ENCODE measurements at regions not wholly inside any gene's neighbourhood (a gene's known extent, or its start where the extent isn't known, plus 50 kb on each side); places are given as distances from the start of the nearest gene placed in this dataset.
A peak's percentile ranks its signal among the peaks of the same experiment; 100 is the strongest.
"Not testable (repeated sequence)": the region's sequence is repeated elsewhere in the genome, so short reads cannot be mapped to it uniquely, and the experiment has no call there.

GRCh38 chr3:32042867-32043266 lies 61.3 kb downstream of the ZNF860 start:
- H3K27me3 ChIP-seq (ENCODE audit: low read depth); H3K4me3 ChIP-seq; in situ Hi-C loops (cut with MboI; ENCODE audit: low sequenced_read_pairs); DNase-seq (ENCODE audit: low spot score in 2 of 2); H3K36me3 ChIP-seq (replicated peaks); H3K9me3 ChIP-seq; H3K4me1 ChIP-seq: not testable (repeated sequence)

DNA sequence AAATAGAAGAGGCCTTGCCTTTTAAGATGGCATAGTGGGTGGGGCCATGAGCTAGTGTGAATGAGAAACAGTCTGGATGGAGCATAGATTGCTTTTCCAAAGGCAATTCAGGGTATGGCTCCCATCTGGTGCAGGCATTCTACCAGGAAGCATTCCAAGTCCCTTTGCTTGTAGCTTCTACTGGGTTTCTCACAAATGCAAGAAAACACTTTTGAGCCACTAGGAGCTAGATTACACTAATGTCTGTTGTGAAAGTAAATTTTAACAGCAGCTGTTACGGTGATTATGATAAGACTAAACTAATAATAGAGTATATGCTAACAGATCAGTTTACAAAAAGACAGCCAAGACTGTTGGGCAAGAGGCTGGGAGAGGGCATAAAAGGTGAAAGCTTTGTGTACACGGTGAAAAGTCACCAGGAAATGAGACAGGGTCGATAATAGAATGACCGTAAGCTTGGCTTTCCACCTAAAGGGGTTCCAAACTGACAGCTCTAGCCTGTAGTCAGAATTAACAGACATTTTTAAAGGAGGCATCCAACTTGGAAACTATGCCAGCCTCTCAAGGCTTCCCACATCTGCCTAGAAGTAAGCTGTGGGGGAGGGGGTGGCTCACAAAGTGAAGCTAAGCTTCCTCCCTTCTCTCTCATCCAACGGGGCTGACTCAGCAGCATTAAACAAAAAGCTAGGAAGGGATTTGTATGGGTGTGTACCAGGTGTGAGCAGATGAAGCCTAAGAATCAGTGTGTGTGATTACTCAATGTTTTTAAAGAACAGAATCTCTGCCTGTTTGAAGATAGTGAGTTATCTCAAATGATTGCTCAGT lies 61.1 kb upstream of the GPD1L start:
- H3K36me3 ChIP-seq (replicated peaks), result no peaks in the 10 kb centered on the region
- peak in 1 of 2 experiments; percentile 25 for DNase-seq (ENCODE audit: low spot score in 2 of 2)
- H3K27me3 ChIP-seq (ENCODE audit: low read depth), result no peaks in the 10 kb centered on the region
- H3K9me3 ChIP-seq, result peaks cover 6% of the 10 kb centered on the region
- H3K4me1 ChIP-seq, result no peaks in the 10 kb centered on the region
- in situ Hi-C loops (cut with MboI; ENCODE audit: low sequenced_read_pairs), result no loop called here
- H3K4me3 ChIP-seq, result no peak overlapping the region

GRCh38 chr3:32046102-32046501 lies 60.3 kb upstream of the GPD1L start:
- Histone ChIP-seq H3K36me3 (replicated peaks) (no peaks in the 10 kb centered on the region), H3K4me3 (no peak overlapping the region), H3K4me1 (no peaks in the 10 kb centered on the region), H3K9me3 (peaks cover 6% of the 10 kb centered on the region), H3K27me3 (ENCODE audit: low read depth) (no peaks in the 10 kb centered on the region)
- in situ Hi-C loops (cut with MboI; ENCODE audit: low sequenced_read_pairs), result no loop called here
- DNase-seq (ENCODE audit: low spot score in 2 of 2), result no peak

GRCh38 chr3:32048487-32049182 lies 57.8 kb upstream of the GPD1L start:
- no peak for DNase-seq (ENCODE audit: low spot score in 2 of 2)
- Histone ChIP-seq H3K27me3 (ENCODE audit: low read depth) (no peaks in the 10 kb centered on the region), H3K4me1 (no peaks in the 10 kb centered on the region), H3K4me3 (no peak overlapping the region), H3K9me3 (no peaks in the 10 kb centered on the region), H3K36me3 (replicated peaks) (no peaks in the 10 kb centered on the region)
- in situ Hi-C loops (cut with MboI; ENCODE audit: low sequenced_read_pairs), result no loop called here

DNA sequence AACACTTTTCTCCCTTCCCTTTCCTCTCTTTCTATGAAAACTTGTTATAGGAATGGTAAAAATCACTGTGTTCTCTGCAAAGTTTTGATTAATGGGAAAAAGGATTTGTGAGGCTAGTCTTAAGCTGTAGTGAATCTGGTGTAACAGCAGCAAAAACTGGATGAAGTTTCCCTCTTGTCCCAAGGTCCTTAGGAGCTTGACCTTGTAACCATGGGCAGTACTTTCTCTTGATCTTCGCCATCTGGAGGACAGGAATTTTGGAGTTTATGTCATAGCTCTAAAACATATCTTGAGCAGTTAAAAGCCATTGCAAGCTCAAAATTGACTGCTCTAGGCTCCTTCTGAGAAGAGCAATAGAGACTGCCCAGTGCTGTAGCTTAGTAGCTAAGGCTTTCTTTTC lies 56.5 kb upstream of the GPD1L start:
- H3K9me3 ChIP-seq, result no peaks in the 10 kb centered on the region
- in situ Hi-C loops (cut with MboI; ENCODE audit: low sequenced_read_pairs), result no loop called here
- no peak for DNase-seq (ENCODE audit: low spot score in 2 of 2)
- no peaks in the 10 kb centered on the region for H3K4me1 ChIP-seq
- H3K4me3 ChIP-seq, result no peak overlapping the region
- H3K36me3 ChIP-seq (replicated peaks), result no peaks in the 10 kb centered on the region
- no peaks in the 10 kb centered on the region for H3K27me3 ChIP-seq (ENCODE audit: low read depth)

DNA sequence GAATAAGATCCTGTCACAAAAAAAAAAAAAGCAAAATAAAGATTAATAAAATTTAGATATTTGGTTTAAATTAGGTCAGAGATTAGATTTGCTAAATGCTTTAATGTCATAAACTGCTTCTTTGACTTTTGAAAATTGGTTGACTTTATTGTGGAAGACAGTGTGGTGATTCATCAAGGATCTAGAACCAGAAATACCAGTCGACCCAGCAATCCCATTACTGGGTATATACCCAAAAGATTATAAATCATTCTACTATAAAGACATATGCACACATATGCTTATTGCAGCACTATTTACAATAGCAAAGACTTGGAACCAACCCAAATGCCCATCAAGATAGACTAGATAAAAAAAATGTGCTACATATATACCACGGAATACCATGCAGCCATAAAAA lies 54.2 kb upstream of the GPD1L start:
- H3K4me1 ChIP-seq; H3K9me3 ChIP-seq; H3K27me3 ChIP-seq (ENCODE audit: low read depth); H3K4me3 ChIP-seq; in situ Hi-C loops (cut with MboI; ENCODE audit: low sequenced_read_pairs); DNase-seq (ENCODE audit: low spot score in 2 of 2); H3K36me3 ChIP-seq (replicated peaks): not testable (repeated sequence)

GRCh38 chr3:32052851-32053250 lies 53.6 kb upstream of the GPD1L start:
- H3K9me3 ChIP-seq; in situ Hi-C loops (cut with MboI; ENCODE audit: low sequenced_read_pairs); H3K4me1 ChIP-seq; H3K27me3 ChIP-seq (ENCODE audit: low read depth); H3K36me3 ChIP-seq (replicated peaks); DNase-seq (ENCODE audit: low spot score in 2 of 2); H3K4me3 ChIP-seq: not testable (repeated sequence)

DNA sequence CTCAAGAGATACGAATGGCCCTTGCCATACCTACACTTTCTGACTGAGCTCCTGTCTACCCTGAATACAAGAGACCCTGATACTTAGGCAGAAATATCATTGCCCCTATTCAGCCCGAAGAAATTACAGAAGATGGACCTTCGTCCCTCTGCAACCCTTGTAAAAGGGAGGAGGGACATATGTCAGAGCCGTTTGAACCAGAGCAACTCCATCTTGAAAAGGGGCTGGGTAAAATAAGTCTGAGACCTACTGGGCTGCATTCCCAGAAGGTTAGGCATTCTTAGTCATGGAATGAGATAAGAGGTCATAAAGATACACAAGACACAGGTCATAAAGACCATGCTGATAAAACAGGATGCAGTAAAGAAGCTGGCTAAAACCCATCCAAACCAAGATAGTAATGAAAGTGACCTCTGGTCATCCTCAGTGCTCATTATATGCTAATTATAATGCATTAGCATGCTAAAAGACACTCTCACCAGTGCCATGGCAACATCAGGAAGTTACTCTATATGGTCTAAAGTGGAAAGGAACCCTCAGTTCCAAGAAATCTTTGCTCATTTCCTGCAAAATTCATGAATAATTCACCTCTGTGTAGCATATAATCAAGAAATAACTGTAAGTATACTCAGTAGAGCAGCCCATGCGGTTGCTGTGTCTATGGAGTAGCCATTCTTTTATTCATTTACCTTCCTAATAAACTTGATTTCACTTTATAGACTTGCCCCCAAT lies 49.7 kb upstream of the GPD1L start:
- Histone ChIP-seq H3K4me3 (no peak overlapping the region), H3K27me3 (ENCODE audit: low read depth) (no peaks in the 10 kb centered on the region), H3K9me3 (no peaks in the 10 kb centered on the region), H3K36me3 (replicated peaks) (no peaks in the 10 kb centered on the region), H3K4me1 (no peaks in the 10 kb centered on the region)
- in situ Hi-C loops (cut with MboI; ENCODE audit: low sequenced_read_pairs), result no loop called here
- DNase-seq (ENCODE audit: low spot score in 2 of 2), result no peak
